ENCODE measurements at regions not wholly inside any gene's neighbourhood (a gene's known extent, or its start where the extent isn't known, plus 50 kb on each side); places are given as distances from the start of the nearest gene placed in this dataset.
"Not testable (repeated sequence)": the region's sequence is repeated elsewhere in the genome, so short reads cannot be mapped to it uniquely, and the experiment has no call there.

DNA sequence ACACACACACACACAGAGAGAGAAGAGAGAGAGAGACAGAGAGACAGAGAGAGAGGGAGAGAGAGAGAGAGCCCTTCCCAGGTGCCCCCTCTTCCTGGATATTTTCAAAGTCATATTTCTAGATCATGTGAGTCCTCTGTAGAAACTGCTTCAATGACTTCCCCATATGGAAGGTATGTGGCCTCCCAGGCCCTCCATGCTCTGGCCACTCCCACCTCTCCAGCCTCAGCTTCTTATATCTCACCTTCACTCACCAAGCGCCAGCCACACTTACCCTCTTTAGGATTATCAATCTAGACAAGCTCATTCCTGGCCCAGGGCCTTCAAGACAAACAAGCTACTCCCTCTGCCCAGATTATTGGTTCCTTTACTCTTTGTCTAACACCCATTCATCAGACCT is 259.7 kb downstream of the MTERF1 start:
- no peaks in the 10 kb centered on the region for H3K36me3 ChIP-seq (ENCODE audit: control insufficient read depth, low read length)
- H3K27me3 ChIP-seq (ENCODE audit: control insufficient read depth, low read length), result 0 out of 2 replicates have a peak, but pooled peaks cover 10% of the 10 kb centered on the region
- no peaks in the 10 kb centered on the region for H3K9me2 ChIP-seq (replicated peaks; ENCODE audit: control insufficient read depth, low read length)
- H3K4me1 ChIP-seq (ENCODE audit: control insufficient read depth, low read length), result no peaks in the 10 kb centered on the region
- TF ChIP-seq EZH2phosphoT487 (IDR thresholded peaks at IDR 0.05; ENCODE audit: borderline replicate concordance, low read length), result no peak
- TF ChIP-seq, protein P1, sequence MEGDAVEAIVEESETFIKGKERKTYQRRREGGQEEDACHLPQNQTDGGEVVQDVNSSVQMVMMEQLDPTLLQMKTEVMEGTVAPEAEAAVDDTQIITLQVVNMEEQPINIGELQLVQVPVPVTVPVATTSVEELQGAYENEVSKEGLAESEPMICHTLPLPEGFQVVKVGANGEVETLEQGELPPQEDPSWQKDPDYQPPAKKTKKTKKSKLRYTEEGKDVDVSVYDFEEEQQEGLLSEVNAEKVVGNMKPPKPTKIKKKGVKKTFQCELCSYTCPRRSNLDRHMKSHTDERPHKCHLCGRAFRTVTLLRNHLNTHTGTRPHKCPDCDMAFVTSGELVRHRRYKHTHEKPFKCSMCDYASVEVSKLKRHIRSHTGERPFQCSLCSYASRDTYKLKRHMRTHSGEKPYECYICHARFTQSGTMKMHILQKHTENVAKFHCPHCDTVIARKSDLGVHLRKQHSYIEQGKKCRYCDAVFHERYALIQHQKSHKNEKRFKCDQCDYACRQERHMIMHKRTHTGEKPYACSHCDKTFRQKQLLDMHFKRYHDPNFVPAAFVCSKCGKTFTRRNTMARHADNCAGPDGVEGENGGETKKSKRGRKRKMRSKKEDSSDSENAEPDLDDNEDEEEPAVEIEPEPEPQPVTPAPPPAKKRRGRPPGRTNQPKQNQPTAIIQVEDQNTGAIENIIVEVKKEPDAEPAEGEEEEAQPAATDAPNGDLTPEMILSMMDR (IDR thresholded peaks at IDR 0.05; ENCODE audit: low read depth, low read length, poor library complexity, severe bottlenecking), result no peak
- no peak overlapping the region for H3K4me2 ChIP-seq (ENCODE audit: low read length)
- H3K4me3 ChIP-seq (ENCODE audit: low read length), result no peak overlapping the region
- H3K9me3 ChIP-seq (ENCODE audit: control insufficient read depth, insufficient read depth, low read length), result no peaks in the 10 kb centered on the region
- H3K27ac ChIP-seq (ENCODE audit: low read depth, low read length), result no peak overlapping the region
- no peaks in the 10 kb centered on the region for H4K20me1 ChIP-seq (ENCODE audit: control insufficient read depth, insufficient read depth, low read depth, low read length)
- no peaks in the 10 kb centered on the region for H3K79me2 ChIP-seq (ENCODE audit: control insufficient read depth, low read length)
- H3F3A ChIP-seq (ENCODE audit: control insufficient read depth, insufficient read depth), result no peaks in the 10 kb centered on the region

DNA sequence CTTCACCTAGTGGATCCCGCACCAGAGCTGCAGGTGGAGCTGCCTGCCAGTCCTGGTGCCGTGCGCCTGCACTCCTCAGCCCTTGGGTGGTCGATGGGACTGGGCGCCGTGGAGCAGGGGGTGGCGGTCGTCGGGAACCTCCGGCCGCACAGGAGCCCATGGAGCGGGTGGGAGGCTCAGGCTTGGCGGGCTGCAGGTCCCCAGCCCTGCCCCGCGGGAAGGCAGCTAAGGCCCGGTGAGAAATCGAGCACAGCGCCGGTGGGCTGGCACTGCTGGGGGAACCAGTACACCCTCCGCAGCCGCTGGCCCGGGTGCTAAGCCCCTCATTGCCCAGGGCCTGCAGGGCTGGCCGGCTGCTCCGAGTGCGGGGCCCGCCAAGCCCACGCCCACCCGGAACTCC is 253.2 kb downstream of the MTERF1 start:
- not testable (repeated sequence) for H4K20me1 ChIP-seq (ENCODE audit: control insufficient read depth, insufficient read depth, low read depth, low read length); H3K9me2 ChIP-seq (replicated peaks; ENCODE audit: control insufficient read depth, low read length); H3K27ac ChIP-seq (ENCODE audit: low read depth, low read length); H3K4me2 ChIP-seq (ENCODE audit: low read length); H3K27me3 ChIP-seq (ENCODE audit: control insufficient read depth, low read length); H3K4me1 ChIP-seq (ENCODE audit: control insufficient read depth, low read length); H3K79me2 ChIP-seq (ENCODE audit: control insufficient read depth, low read length); H3K36me3 ChIP-seq (ENCODE audit: control insufficient read depth, low read length); H3K9me3 ChIP-seq (ENCODE audit: control insufficient read depth, insufficient read depth, low read length); H3F3A ChIP-seq (ENCODE audit: control insufficient read depth, insufficient read depth); H3K4me3 ChIP-seq (ENCODE audit: low read length)

DNA sequence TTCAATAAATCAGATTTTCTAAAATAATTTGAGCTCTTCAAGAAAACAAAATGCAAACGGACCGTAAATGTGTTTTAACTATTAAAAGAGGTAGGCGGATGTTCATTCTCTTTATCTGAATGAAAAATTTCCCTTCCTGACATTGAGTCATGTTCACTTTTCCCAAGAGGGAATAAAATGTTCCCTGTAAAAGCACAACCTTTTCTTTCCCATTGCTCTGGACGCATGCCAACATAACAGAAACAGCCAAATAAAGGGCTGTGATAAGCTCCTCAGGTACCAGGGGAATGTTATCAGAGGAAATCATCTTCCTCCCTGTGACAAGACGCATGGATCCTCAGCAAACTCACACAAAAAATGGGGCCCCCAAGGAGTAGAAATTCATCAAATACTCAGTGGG is 251.8 kb downstream of the MTERF1 start:
- H3K79me2 ChIP-seq (ENCODE audit: control insufficient read depth, low read length), result no peaks in the 10 kb centered on the region
- H3F3A ChIP-seq (ENCODE audit: control insufficient read depth, insufficient read depth), result no peaks in the 10 kb centered on the region
- H3K9me3 ChIP-seq (ENCODE audit: control insufficient read depth, insufficient read depth, low read length), result no peaks in the 10 kb centered on the region
- H3K4me3 ChIP-seq (ENCODE audit: low read length), result no peak overlapping the region
- no peak overlapping the region for H3K27ac ChIP-seq (ENCODE audit: low read depth, low read length)
- H4K20me1 ChIP-seq (ENCODE audit: control insufficient read depth, insufficient read depth, low read depth, low read length), result no peaks in the 10 kb centered on the region
- H3K36me3 ChIP-seq (ENCODE audit: control insufficient read depth, low read length), result no peaks in the 10 kb centered on the region
- no peaks in the 10 kb centered on the region for H3K9me2 ChIP-seq (replicated peaks; ENCODE audit: control insufficient read depth, low read length)
- no peaks in the 10 kb centered on the region for H3K27me3 ChIP-seq (ENCODE audit: control insufficient read depth, low read length)
- TF ChIP-seq, protein P1 (IDR thresholded peaks at IDR 0.05; ENCODE audit: low read depth, low read length, poor library complexity, severe bottlenecking), result no peak
- TF ChIP-seq EZH2phosphoT487 (IDR thresholded peaks at IDR 0.05; ENCODE audit: borderline replicate concordance, low read length), result no peak
- H3K4me1 ChIP-seq (ENCODE audit: control insufficient read depth, low read length), result no peaks in the 10 kb centered on the region
- no peak overlapping the region for H3K4me2 ChIP-seq (ENCODE audit: low read length)

DNA sequence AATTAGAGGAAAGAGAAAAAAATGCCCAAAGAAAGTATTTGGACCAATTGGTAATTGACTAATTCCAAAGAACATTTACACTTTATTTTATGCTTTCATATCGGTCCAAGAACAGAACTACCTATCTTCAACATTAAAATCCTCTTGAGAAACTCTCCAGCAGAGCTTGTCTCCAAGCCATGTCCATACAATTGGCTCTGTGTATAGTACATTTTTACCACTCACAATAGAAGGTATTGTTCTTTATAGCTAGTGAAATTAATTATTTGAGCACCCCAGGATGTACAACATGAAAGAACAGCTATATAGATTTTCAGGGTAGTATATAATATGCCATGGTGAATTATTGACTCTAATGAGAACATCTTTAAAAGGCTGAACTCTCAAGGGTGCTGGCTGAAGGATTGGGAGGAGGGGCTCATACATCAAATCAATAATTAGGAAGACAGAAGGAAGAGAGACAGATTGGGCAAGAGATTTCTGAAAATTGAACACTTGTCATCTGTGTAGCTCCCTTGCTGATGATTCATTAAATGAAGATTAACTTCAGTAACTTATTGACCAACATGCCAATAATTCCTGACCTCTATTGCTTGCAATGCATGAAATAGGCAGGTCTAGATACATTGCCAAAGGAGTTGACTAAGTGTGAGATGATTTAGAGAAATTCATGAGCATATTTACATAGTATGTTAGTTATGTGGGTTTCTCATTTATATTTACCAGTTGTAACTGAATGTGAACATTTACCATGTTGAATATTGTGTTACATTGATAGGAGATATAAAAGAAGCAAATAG is 249.7 kb downstream of the MTERF1 start:
- Histone ChIP-seq H3K9me3 (ENCODE audit: control insufficient read depth, insufficient read depth, low read length) (no peaks in the 10 kb centered on the region), H4K20me1 (ENCODE audit: control insufficient read depth, insufficient read depth, low read depth, low read length) (no peaks in the 10 kb centered on the region), H3K4me2 (ENCODE audit: low read length) (no peak overlapping the region), H3K9me2 (replicated peaks; ENCODE audit: control insufficient read depth, low read length) (no peaks in the 10 kb centered on the region), H3K4me1 (ENCODE audit: control insufficient read depth, low read length) (no peaks in the 10 kb centered on the region), H3F3A (ENCODE audit: control insufficient read depth, insufficient read depth) (no peaks in the 10 kb centered on the region), H3K27ac (ENCODE audit: low read depth, low read length) (no peak overlapping the region), H3K79me2 (ENCODE audit: control insufficient read depth, low read length) (no peaks in the 10 kb centered on the region), H3K27me3 (ENCODE audit: control insufficient read depth, low read length) (no peaks in the 10 kb centered on the region), H3K36me3 (ENCODE audit: control insufficient read depth, low read length) (no peaks in the 10 kb centered on the region), H3K4me3 (ENCODE audit: low read length) (no peak overlapping the region)
- TF ChIP-seq, protein P1 (IDR thresholded peaks at IDR 0.05; ENCODE audit: low read depth, low read length, poor library complexity, severe bottlenecking), result no peak
- TF ChIP-seq EZH2phosphoT487 (IDR thresholded peaks at IDR 0.05; ENCODE audit: borderline replicate concordance, low read length), result no peak

Data from DOHH2 (cell line).